ENCODE measurements at regions not wholly inside any gene's neighbourhood (a gene's known extent, or its start where the extent isn't known, plus 50 kb on each side); places are given as distances from the start of the nearest gene placed in this dataset.

GRCh38 chr10:90480466-90480865 is 377.4 kb downstream of the HTR7 start:
- no peak for DNase-seq (ENCODE audit: low spot score)

GRCh38 chr10:90481326-90481923 is 376.4 kb downstream of the HTR7 start:
- no peak for DNase-seq (ENCODE audit: low spot score)

- DNase-seq (ENCODE audit: low spot score) = peak; percentile 3
Measured at GRCh38 chr10:90484518-90484917, 373.3 kb downstream of the HTR7 start.

- no peak for DNase-seq (ENCODE audit: low spot score)
Measured at GRCh38 chr10:90494183-90494582, 363.7 kb downstream of the HTR7 start.

- no peak for DNase-seq (ENCODE audit: low spot score)
Measured at GRCh38 chr10:90504172-90504571, 353.7 kb downstream of the HTR7 start.

- DNase-seq (ENCODE audit: low spot score) = no peak
Measured at GRCh38 chr10:90526721-90527120, 331.1 kb downstream of the HTR7 start.

GRCh38 chr10:90530521-90530920 is 327.3 kb downstream of the HTR7 start:
- no peak for DNase-seq (ENCODE audit: low spot score)

GRCh38 chr10:90557385-90557784 is 300.5 kb downstream of the HTR7 start:
- DNase-seq (ENCODE audit: low spot score) = no peak

- DNase-seq (ENCODE audit: low spot score) = no peak
Measured at GRCh38 chr10:90560331-90560730, 297.5 kb downstream of the HTR7 start.

GRCh38 chr10:90561666-90562065 is 296.2 kb downstream of the HTR7 start:
- no peak for DNase-seq (ENCODE audit: low spot score)

- DNase-seq (ENCODE audit: low spot score) = no peak
Measured at GRCh38 chr10:90571481-90572258, 286.2 kb downstream of the HTR7 start.

GRCh38 chr10:90575125-90575524 is 282.7 kb downstream of the HTR7 start:
- DNase-seq (ENCODE audit: low spot score) = no peak

GRCh38 chr10:90577569-90577968 is 280.3 kb downstream of the HTR7 start:
- no peak for DNase-seq (ENCODE audit: low spot score)

GRCh38 chr10:90579602-90580242 is 278.1 kb downstream of the HTR7 start:
- DNase-seq (ENCODE audit: low spot score) = peak; percentile 3

- no peak for DNase-seq (ENCODE audit: low spot score)
Measured at GRCh38 chr10:90583416-90583815, 274.4 kb downstream of the HTR7 start.

GRCh38 chr10:90587081-90587491 is 270.8 kb downstream of the HTR7 start:
- peak; percentile 14 for DNase-seq (ENCODE audit: low spot score)

GRCh38 chr10:90587561-90587960 is 270.3 kb downstream of the HTR7 start:
- no peak for DNase-seq (ENCODE audit: low spot score)

GRCh38 chr10:90588222-90588621 is 269.6 kb downstream of the HTR7 start:
- DNase-seq (ENCODE audit: low spot score) = no peak

GRCh38 chr10:90589825-90590224 is 268.0 kb downstream of the HTR7 start:
- no peak for DNase-seq (ENCODE audit: low spot score)

- DNase-seq (ENCODE audit: low spot score) = no peak
Measured at GRCh38 chr10:90591629-90592028, 266.2 kb downstream of the HTR7 start.

GRCh38 chr10:90592638-90593302 is 265.1 kb downstream of the HTR7 start:
- DNase-seq (ENCODE audit: low spot score) = peak; percentile 37

- no peak for DNase-seq (ENCODE audit: low spot score)
Measured at GRCh38 chr10:90598513-90598912, 259.3 kb downstream of the HTR7 start.
